ENCODE measurements at regions not wholly inside any gene's neighbourhood (a gene's known extent, or its start where the extent isn't known, plus 50 kb on each side); places are given as distances from the start of the nearest gene placed in this dataset.
"Not testable (repeated sequence)": the region's sequence is repeated elsewhere in the genome, so short reads cannot be mapped to it uniquely, and the experiment has no call there.

GRCh38 chr16:50497592-50497991, 50.6 kb upstream of the NKD1 start:
- FAIRE-seq (no peak), DNase-seq (ENCODE audit: low spot score in 2 of 2) (no peak)

- DNase-seq (ENCODE audit: low spot score in 2 of 2), result no peak
- FAIRE-seq, result no peak
Measured at GRCh38 chr16:50496990-50497389, 51.2 kb upstream of the NKD1 start.

- DNase-seq (ENCODE audit: low spot score in 2 of 2), result no peak
- FAIRE-seq, result no peak
Measured at GRCh38 chr16:50495673-50496072, 52.5 kb upstream of the NKD1 start.

- FAIRE-seq (no peak), DNase-seq (ENCODE audit: low spot score in 2 of 2) (no peak)
Measured at GRCh38 chr16:50494501-50495491, 53.4 kb upstream of the NKD1 start.

GRCh38 chr16:50491516-50491915, 56.7 kb upstream of the NKD1 start:
- FAIRE-seq (no peak), DNase-seq (ENCODE audit: low spot score in 2 of 2) (no peak)

- no peak for FAIRE-seq
Measured at GRCh38 chr16:50490828-50491227, 57.4 kb upstream of the NKD1 start.

GRCh38 chr16:50489182-50489581, 59.0 kb upstream of the NKD1 start:
- FAIRE-seq (no peak), DNase-seq (ENCODE audit: low spot score in 2 of 2) (no peak)

More at GRCh38 chr16:50490828-50491227, 57.4 kb upstream of the NKD1 start:
- no peak for DNase-seq (ENCODE audit: low spot score in 2 of 2)

GRCh38 chr16:50487528-50487927, 60.7 kb upstream of the NKD1 start:
- FAIRE-seq (no peak), DNase-seq (ENCODE audit: low spot score in 2 of 2) (no peak)

- not testable (repeated sequence) for DNase-seq (ENCODE audit: low spot score in 2 of 2); FAIRE-seq
Measured at GRCh38 chr16:50486162-50486561, 62.0 kb upstream of the NKD1 start.

- FAIRE-seq (no peak), DNase-seq (ENCODE audit: low spot score in 2 of 2) (no peak)
Measured at GRCh38 chr16:50485232-50485631, 63.0 kb upstream of the NKD1 start.

- FAIRE-seq (no peak), DNase-seq (ENCODE audit: low spot score in 2 of 2) (no peak)
Measured at GRCh38 chr16:50482271-50482670, 65.9 kb upstream of the NKD1 start.

- FAIRE-seq (peak; percentile 81), DNase-seq (ENCODE audit: low spot score in 2 of 2) (no peak)
Measured at GRCh38 chr16:50480206-50480605, 68.0 kb upstream of the NKD1 start.

- DNase-seq (ENCODE audit: low spot score in 2 of 2), result no peak
- FAIRE-seq, result no peak
Measured at GRCh38 chr16:50479771-50480170, 68.4 kb upstream of the NKD1 start.

GRCh38 chr16:50478773-50479149, 69.4 kb upstream of the NKD1 start:
- no peak for FAIRE-seq

GRCh38 chr16:50478075-50478772, 70.0 kb upstream of the NKD1 start:
- DNase-seq (ENCODE audit: low spot score in 2 of 2) (no peak), FAIRE-seq (no peak)

More at GRCh38 chr16:50478773-50479149, 69.4 kb upstream of the NKD1 start:
- no peak for DNase-seq (ENCODE audit: low spot score in 2 of 2)

- no peak for DNase-seq (ENCODE audit: low spot score in 2 of 2)
- FAIRE-seq, result no peak
Measured at GRCh38 chr16:50476486-50477255, 71.5 kb upstream of the NKD1 start.

GRCh38 chr16:50475170-50475569, 73.0 kb upstream of the NKD1 start:
- no peak for DNase-seq (ENCODE audit: low spot score in 2 of 2)
- FAIRE-seq, result no peak

GRCh38 chr16:50474138-50474537, 74.1 kb upstream of the NKD1 start:
- no peak for DNase-seq (ENCODE audit: low spot score in 2 of 2)
- FAIRE-seq, result no peak

- DNase-seq (ENCODE audit: low spot score in 2 of 2) (no peak), FAIRE-seq (no peak)
Measured at GRCh38 chr16:50473356-50473945, 74.7 kb upstream of the NKD1 start.

GRCh38 chr16:50472472-50472871, 75.7 kb upstream of the NKD1 start:
- DNase-seq (ENCODE audit: low spot score in 2 of 2), result no peak
- no peak for FAIRE-seq
